ENCODE measurements at regions not wholly inside any gene's neighbourhood (a gene's known extent, or its start where the extent isn't known, plus 50 kb on each side); places are given as distances from the start of the nearest gene placed in this dataset.
"Not testable (repeated sequence)": the region's sequence is repeated elsewhere in the genome, so short reads cannot be mapped to it uniquely, and the experiment has no call there.

- DNase-seq: no peak
Measured at GRCh38 chr5:34450338-34450737, 205.8 kb upstream of the RAI14 start.

- DNase-seq: no peak
Measured at GRCh38 chr5:34452170-34452828, 203.8 kb upstream of the RAI14 start.

- DNase-seq: no peak
Measured at GRCh38 chr5:34455098-34455497, 201.0 kb upstream of the RAI14 start.

- DNase-seq: no peak
Measured at GRCh38 chr5:34459908-34460307, 196.2 kb upstream of the RAI14 start.

- DNase-seq: no peak
Measured at GRCh38 chr5:34460496-34460895, 195.6 kb upstream of the RAI14 start.

GRCh38 chr5:34464829-34465228 lies 191.3 kb upstream of the RAI14 start:
- DNase-seq: no peak

- DNase-seq: peak; percentile 15
Measured at GRCh38 chr5:34465301-34465700, 190.8 kb upstream of the RAI14 start.

GRCh38 chr5:34466519-34467388 lies 189.4 kb upstream of the RAI14 start:
- DNase-seq: not testable (repeated sequence)

GRCh38 chr5:34467436-34467835 lies 188.7 kb upstream of the RAI14 start:
- DNase-seq: no peak

GRCh38 chr5:34467984-34468383 lies 188.1 kb upstream of the RAI14 start:
- DNase-seq: not testable (repeated sequence)

GRCh38 chr5:34469971-34470370 lies 186.2 kb upstream of the RAI14 start:
- DNase-seq: no peak

GRCh38 chr5:34474573-34475021 lies 181.5 kb upstream of the RAI14 start:
- DNase-seq: no peak

- no peak for DNase-seq
Measured at GRCh38 chr5:34475249-34475966, 180.7 kb upstream of the RAI14 start.

GRCh38 chr5:34476941-34477565 lies 179.1 kb upstream of the RAI14 start:
- no peak for DNase-seq

GRCh38 chr5:34480810-34481528 lies 175.2 kb upstream of the RAI14 start:
- no peak for DNase-seq

- DNase-seq: no peak
Measured at GRCh38 chr5:34483442-34484033, 172.6 kb upstream of the RAI14 start.

GRCh38 chr5:34484216-34484920 lies 171.8 kb upstream of the RAI14 start:
- DNase-seq: no peak

GRCh38 chr5:34485768-34486030 lies 170.4 kb upstream of the RAI14 start:
- DNase-seq: no peak

GRCh38 chr5:34486160-34486848 lies 169.8 kb upstream of the RAI14 start:
- DNase-seq: peak; percentile 73

GRCh38 chr5:34486849-34487158 lies 169.3 kb upstream of the RAI14 start:
- no peak for DNase-seq

Measured in CD4-positive, alpha-beta T cell treated with Interleukin-6 for 4 hours (primary cell).